ENCODE measurements at regions not wholly inside any gene's neighbourhood (a gene's known extent, or its start where the extent isn't known, plus 50 kb on each side); places are given as distances from the start of the nearest gene placed in this dataset.

- H3K79me2 ChIP-seq (ENCODE audit: control insufficient read depth, insufficient read depth, low read length), result no peaks in the 10 kb centered on the region
- TF ChIP-seq EZH2 (IDR thresholded peaks at IDR 0.05; ENCODE audit: borderline replicate concordance, insufficient read depth, low read depth, low read length, poor library complexity, severe bottlenecking) (no peak), CTCF (IDR thresholded peaks at IDR 0.05) (no peak)
- 100% methylated on average over 3 of the region's 7 CpGs for WGBS (ENCODE audit: insufficient coverage)
- H4K20me1 ChIP-seq (ENCODE audit: control insufficient read depth, insufficient read depth, low read length, poor library complexity, severe bottlenecking), result no peaks in the 10 kb centered on the region
- POLR2A ChIA-PET, result no interaction called here
- no peak overlapping the region for H3K4me2 ChIP-seq (replicated peaks; ENCODE audit: low read depth, low read length, poor library complexity, severe bottlenecking)
- ATAC-seq (ENCODE audit: low read depth) (no peak), DNase-seq (no peak)
- H3K9me3 ChIP-seq (ENCODE audit: control extremely low read depth in 1 of 3, control insufficient read depth in 2 of 3, insufficient read depth in 1 of 3, low read length in 2 of 3), result peaks cover 0 to 1% (median 0%) of the 10 kb centered on the region in 3 donors
- CTCF ChIA-PET, result interaction anchor here (0.7 kb wide), 1 partner anchor 99 kb away, joined by 3 read pairs; no protein-coding TSS in a partner anchor
- H3K4me1 Mint-ChIP-seq, result no peaks in the 10 kb centered on the region
- H3K36me3 ChIP-seq (replicated peaks in 1 of 2; ENCODE audit: control extremely low read depth in 1 of 2, control insufficient read depth in 1 of 2, extremely low read depth in 1 of 2, insufficient read depth in 2 of 2, low read length in 1 of 2), result no peaks in the 10 kb centered on the region
- no peak overlapping the region for H3K27ac Mint-ChIP-seq
- H3K27me3 Mint-ChIP-seq, result peaks cover 28% of the 10 kb centered on the region
- H2AFZ ChIP-seq (ENCODE audit: insufficient read depth, low read depth, low read length, poor library complexity, severe bottlenecking), result no peak overlapping the region
- H3K9me3 Mint-ChIP-seq (ENCODE audit: insufficient read depth), result peaks cover 3% of the 10 kb centered on the region
- H3K4me1 ChIP-seq (ENCODE audit: control insufficient read depth in 2 of 2, insufficient read depth in 2 of 2, low read length in 2 of 2), result no peaks in the 10 kb centered on the region
- H3K27ac ChIP-seq (ENCODE audit: low read length in 2 of 2), result no peak overlapping the region
- H3K27me3 ChIP-seq (replicated peaks in 1 of 4; ENCODE audit: control extremely low read depth in 1 of 4, control insufficient read depth in 3 of 4, insufficient read depth in 4 of 4, low read length in 3 of 4), result peaks cover 0 to 15% (median 10%) of the 10 kb centered on the region in 4 experiments
- no peak overlapping the region for H3K4me3 Mint-ChIP-seq
- intact Hi-C loops (cut with micrococcal nuclease), result no loop called here
- no peak overlapping the region for H3K9ac ChIP-seq (ENCODE audit: low read length)
- no peak overlapping the region for H3K4me3 ChIP-seq (ENCODE audit: control extremely low read depth in 1 of 5, extremely low read depth in 1 of 5, insufficient read depth in 1 of 5, low read depth in 2 of 5, low read length in 4 of 5)
These were observed 132.4 kb upstream of the LMO4 start for GRCh38 chr1:87196110-87196827.

GRCh38 chr1:87197156-87197555, 131.5 kb upstream of the LMO4 start:
- Histone ChIP-seq H3K4me1 (ENCODE audit: control insufficient read depth in 2 of 2, insufficient read depth in 2 of 2, low read length in 2 of 2) (peaks cover under 1% of the 10 kb centered on the region in 2 donors), H3K9me3 (ENCODE audit: control extremely low read depth in 1 of 3, control insufficient read depth in 2 of 3, insufficient read depth in 1 of 3, low read length in 2 of 3) (peaks cover 0 to 1% (median 0%) of the 10 kb centered on the region in 3 donors), H3K9ac (ENCODE audit: low read length) (no peak overlapping the region), H4K20me1 (ENCODE audit: control insufficient read depth, insufficient read depth, low read length, poor library complexity, severe bottlenecking) (no peaks in the 10 kb centered on the region), H3K27ac (ENCODE audit: low read length in 2 of 2) (no peak overlapping the region), H3K4me2 (replicated peaks; ENCODE audit: low read depth, low read length, poor library complexity, severe bottlenecking) (no peak overlapping the region), H3K4me3 (ENCODE audit: control extremely low read depth in 1 of 5, extremely low read depth in 1 of 5, insufficient read depth in 1 of 5, low read depth in 2 of 5, low read length in 4 of 5) (no peak overlapping the region), H3K79me2 (ENCODE audit: control insufficient read depth, insufficient read depth, low read length) (no peaks in the 10 kb centered on the region), H3K36me3 (replicated peaks in 1 of 2; ENCODE audit: control extremely low read depth in 1 of 2, control insufficient read depth in 1 of 2, extremely low read depth in 1 of 2, insufficient read depth in 2 of 2, low read length in 1 of 2) (no peaks in the 10 kb centered on the region), H2AFZ (ENCODE audit: insufficient read depth, low read depth, low read length, poor library complexity, severe bottlenecking) (no peak overlapping the region), H3K27me3 (replicated peaks in 1 of 4; ENCODE audit: control extremely low read depth in 1 of 4, control insufficient read depth in 3 of 4, insufficient read depth in 4 of 4, low read length in 3 of 4) (peaks cover 0 to 24% (median 10%) of the 10 kb centered on the region in 4 experiments)
- TF ChIP-seq CTCF (IDR thresholded peaks at IDR 0.05) (no peak), EZH2 (IDR thresholded peaks at IDR 0.05; ENCODE audit: borderline replicate concordance, insufficient read depth, low read depth, low read length, poor library complexity, severe bottlenecking) (no peak)
- Mint-ChIP-seq H3K27me3 (peaks cover 28% of the 10 kb centered on the region), H3K9me3 (ENCODE audit: insufficient read depth) (peaks cover 3% of the 10 kb centered on the region), H3K27ac (no peak overlapping the region), H3K4me3 (no peak overlapping the region), H3K4me1 (no peaks in the 10 kb centered on the region)
- CTCF ChIA-PET, result no interaction called here
- intact Hi-C loops (cut with micrococcal nuclease), result no loop called here
- DNase-seq (no peak), ATAC-seq (ENCODE audit: low read depth) (no peak)
- POLR2A ChIA-PET, result no interaction called here
- 92% methylated on average over 1 of the region's 2 CpGs for WGBS (ENCODE audit: insufficient coverage)
